IPS-15b (cell line): ENCODE measurements at regions not wholly inside any gene's neighbourhood (a gene's known extent, or its start where the extent isn't known, plus 50 kb on each side); places are given as distances from the start of the nearest gene placed in this dataset.
A peak's percentile ranks its signal among the peaks of the same experiment; 100 is the strongest.

Source experiments
- H3K27me3 ChIP-seq: one replicate; pipeline ENCODE4 v1.6.1; 2013; ENCODE audit warnings: low read length; ENCODE audit not compliant: control insufficient read depth, insufficient read depth
- H3K36me3 ChIP-seq: one replicate; pipeline ENCODE4 v1.6.1; 2013; ENCODE audit warnings: low read length; ENCODE audit not compliant: control insufficient read depth, insufficient read depth
- H3K4me1 ChIP-seq: one replicate; pipeline ENCODE4 v1.6.1; 2013; ENCODE audit warnings: mild to moderate bottlenecking, low read length; ENCODE audit not compliant: control insufficient read depth, insufficient read depth
- H3K4me3 ChIP-seq: one replicate; pipeline ENCODE4 v1.5.1; 2013; ENCODE audit warnings: low read depth, low read length
- H3K9ac ChIP-seq: one replicate; pipeline ENCODE4 v1.6.1; 2013; ENCODE audit warnings: low read depth, mild to moderate bottlenecking, low read length
- H3K9me3 ChIP-seq: one replicate; pipeline ENCODE4 v1.6.1; 2013; ENCODE audit warnings: mild to moderate bottlenecking, low read length; ENCODE audit not compliant: control insufficient read depth, insufficient read depth

GRCh38 chr22:26756675-26757293, 99.4 kb downstream of the MIAT start:
- Histone ChIP-seq H3K9me3 (no peaks in the 10 kb centered on the region), H3K36me3 (no peaks in the 10 kb centered on the region), H3K9ac (no peak overlapping the region), H3K4me3 (peak overlapping the region; percentile 52), H3K4me1 (peaks cover 17% of the 10 kb centered on the region), H3K27me3 (peaks cover 2% of the 10 kb centered on the region)

- H3K9me3 ChIP-seq, result no peaks in the 10 kb centered on the region
- H3K4me1 ChIP-seq, result peaks cover 11% of the 10 kb centered on the region
- H3K27me3 ChIP-seq, result peaks cover 2% of the 10 kb centered on the region
- no peak overlapping the region for H3K9ac ChIP-seq
- no peaks in the 10 kb centered on the region for H3K36me3 ChIP-seq
- H3K4me3 ChIP-seq, result no peak overlapping the region
These were observed 100.1 kb downstream of the MIAT start for GRCh38 chr22:26757496-26757895.

GRCh38 chr22:26762503-26763472, 105.4 kb downstream of the MIAT start:
- Histone ChIP-seq H3K9ac (no peak overlapping the region), H3K36me3 (no peaks in the 10 kb centered on the region), H3K27me3 (peaks cover 2% of the 10 kb centered on the region), H3K4me3 (no peak overlapping the region), H3K9me3 (no peaks in the 10 kb centered on the region), H3K4me1 (no peaks in the 10 kb centered on the region)

GRCh38 chr22:26763633-26764361, 106.4 kb downstream of the MIAT start:
- Histone ChIP-seq H3K9ac (no peak overlapping the region), H3K9me3 (no peaks in the 10 kb centered on the region), H3K4me3 (no peak overlapping the region), H3K4me1 (no peaks in the 10 kb centered on the region), H3K27me3 (no peaks in the 10 kb centered on the region), H3K36me3 (no peaks in the 10 kb centered on the region)

GRCh38 chr22:26766510-26767350, 109.3 kb downstream of the MIAT start:
- H3K36me3 ChIP-seq, result no peaks in the 10 kb centered on the region
- no peak overlapping the region for H3K9ac ChIP-seq
- H3K4me3 ChIP-seq, result no peak overlapping the region
- H3K4me1 ChIP-seq, result peaks cover 3% of the 10 kb centered on the region
- no peaks in the 10 kb centered on the region for H3K9me3 ChIP-seq
- no peaks in the 10 kb centered on the region for H3K27me3 ChIP-seq

GRCh38 chr22:26767351-26768155, 110.2 kb downstream of the MIAT start:
- H3K4me3 ChIP-seq, result no peak overlapping the region
- H3K9ac ChIP-seq, result no peak overlapping the region
- H3K4me1 ChIP-seq, result peaks cover 3% of the 10 kb centered on the region
- H3K9me3 ChIP-seq, result no peaks in the 10 kb centered on the region
- no peaks in the 10 kb centered on the region for H3K27me3 ChIP-seq
- H3K36me3 ChIP-seq, result no peaks in the 10 kb centered on the region

- Histone ChIP-seq H3K4me3 (no peak overlapping the region), H3K9ac (no peak overlapping the region), H3K27me3 (no peaks in the 10 kb centered on the region), H3K4me1 (peaks cover 3% of the 10 kb centered on the region), H3K9me3 (no peaks in the 10 kb centered on the region), H3K36me3 (no peaks in the 10 kb centered on the region)
These were observed 110.7 kb downstream of the MIAT start for GRCh38 chr22:26768156-26768515.

GRCh38 chr22:26768952-26769351, 111.6 kb downstream of the MIAT start:
- H3K4me3 ChIP-seq, result no peak overlapping the region
- H3K27me3 ChIP-seq, result peaks cover 1% of the 10 kb centered on the region
- H3K4me1 ChIP-seq, result peaks cover 3% of the 10 kb centered on the region
- no peaks in the 10 kb centered on the region for H3K9me3 ChIP-seq
- H3K36me3 ChIP-seq, result no peaks in the 10 kb centered on the region
- no peak overlapping the region for H3K9ac ChIP-seq

- Histone ChIP-seq H3K4me3 (no peak overlapping the region), H3K9me3 (no peaks in the 10 kb centered on the region), H3K36me3 (no peaks in the 10 kb centered on the region), H3K9ac (no peak overlapping the region), H3K4me1 (peaks cover 3% of the 10 kb centered on the region), H3K27me3 (peaks cover 4% of the 10 kb centered on the region)
These were observed 112.3 kb downstream of the MIAT start for GRCh38 chr22:26769663-26770062.

GRCh38 chr22:26770624-26771023, 113.2 kb downstream of the MIAT start:
- Histone ChIP-seq H3K27me3 (peaks cover 8% of the 10 kb centered on the region), H3K9me3 (no peaks in the 10 kb centered on the region), H3K4me1 (peaks cover 7% of the 10 kb centered on the region), H3K36me3 (no peaks in the 10 kb centered on the region), H3K9ac (no peak overlapping the region), H3K4me3 (no peak overlapping the region)
